Tibial nerve (tissue), 4 donors: ENCODE measurements at regions not wholly inside any gene's neighbourhood (a gene's known extent, or its start where the extent isn't known, plus 50 kb on each side); places are given as distances from the start of the nearest gene placed in this dataset.

ENCODE experiments used
- DNase-seq, 2 donors: peaks; one replicate each; pipeline ENCODE4 v3.0.0-alpha.2; 2019; ENCODE audit warnings: low spot score in 2 of 2
- H3K27ac ChIP-seq, 4 donors: fragments of 200-600 bp; sonication (generic) in 3 of 4; one replicate each; pipeline ENCODE4 v1.5.1; 2017 to 2019; ENCODE audit warnings: mild to moderate bottlenecking in 1 of 4
- H3K27me3 ChIP-seq, 2 donors: fragments of 200-600 bp; sonication (generic) in 1 of 2; one replicate each; pipeline versions ENCODE4 v1.5.1 to v1.6.0; 2017 to 2019
- H3K36me3 ChIP-seq, 3 donors: fragments of 200-600 bp; sonication (generic); one replicate each; pipeline ENCODE4 v1.5.1; 2018 to 2019
- H3K4me1 ChIP-seq, 4 donors: fragments of 200-600 bp; sonication (generic) in 3 of 4; one replicate each; pipeline ENCODE4 v1.5.1; 2017 to 2019
- H3K4me3 ChIP-seq, 4 donors: fragments of 200-600 bp; sonication (generic) in 3 of 4; one replicate each; pipeline ENCODE4 v1.5.1; 2017 to 2019; ENCODE audit warnings: mild to moderate bottlenecking in 1 of 4, moderate library complexity in 1 of 4
- H3K9me3 ChIP-seq, 4 donors: fragments of 200-600 bp; sonication (generic) in 3 of 4; one replicate each; pipeline ENCODE4 v1.5.1; 2017 to 2019
- CTCF ChIP-seq, 5 experiments: fragments of 200-600 bp in 3 of 5; fragments of 450-650 bp in 2 of 5; sonication (generic) in 3 of 5; IDR thresholded peaks; one replicate each; pipeline ENCODE4 v1.5.1; 2016 to 2019; ENCODE audit warnings: antibody characterized with exemption in 5 of 5, mild to moderate bottlenecking in 3 of 5, moderate library complexity in 2 of 5
- EP300 ChIP-seq, 2 donors: sonication (generic); formaldehyde crosslinking; IDR thresholded peaks; one replicate each; pipeline ENCODE4 v1.6.1; 2017; ENCODE audit warnings: antibody characterized with exemption in 2 of 2, mild to moderate bottlenecking in 1 of 2
- POLR2A ChIP-seq, 2 donors: fragments of 450-650 bp; IDR thresholded peaks; one replicate each; pipeline ENCODE4 v1.6.1; 2017; ENCODE audit warnings: antibody characterized with exemption in 2 of 2, mild to moderate bottlenecking in 2 of 2, moderate library complexity in 2 of 2
- WGBS, 2 donors: methylation state at CpG; one replicate each; pipeline ENCODE4 v1.1.5; 2018; 5-methylcytosine and 5-hydroxymethylcytosine counted together

GRCh38 chr15:62782071-62782841 is 260.3 kb upstream of the TPM1 start:
- Histone ChIP-seq H3K27ac (no peak overlapping the region), H3K9me3 (no peaks in the 10 kb centered on the region), H3K4me1 (peaks cover 0 to 31% (median 4%) of the 10 kb centered on the region in 4 donors), H3K27me3 (no peaks in the 10 kb centered on the region), H3K4me3 (no peak overlapping the region), H3K36me3 (peaks cover 0 to 43% (median 0%) of the 10 kb centered on the region in 3 donors)
- 53 to 58% methylated on average over 9 to 11 of the region's 11 CpGs for WGBS, 2 donors
- TF ChIP-seq EP300 (IDR thresholded peaks at IDR 0.05) = peak in 1 of 2 donors; percentile 70
- no peak for TF ChIP-seq POLR2A (IDR thresholded peaks at IDR 0.05)
- TF ChIP-seq CTCF (IDR thresholded peaks at IDR 0.05) = peak; percentile 45 to 79 (median 62)
- peak; percentile 64 to 78 for DNase-seq

- Histone ChIP-seq H3K9me3 (no peaks in the 10 kb centered on the region), H3K4me1 (peaks cover 0 to 31% (median 4%) of the 10 kb centered on the region in 4 donors), H3K4me3 (no peak overlapping the region), H3K27ac (no peak overlapping the region), H3K27me3 (no peaks in the 10 kb centered on the region), H3K36me3 (peaks cover 0 to 42% (median 0%) of the 10 kb centered on the region in 3 donors)
- DNase-seq = no peak
- TF ChIP-seq CTCF (IDR thresholded peaks at IDR 0.05) = no peak
- TF ChIP-seq POLR2A (IDR thresholded peaks at IDR 0.05) = no peak
- no peak for TF ChIP-seq EP300 (IDR thresholded peaks at IDR 0.05)
- WGBS, 2 donors = 90 to 93% methylated on average over 1 of the region's 1 CpG
Observed at GRCh38 chr15:62782896-62783295, 259.7 kb upstream of the TPM1 start.

DNA sequence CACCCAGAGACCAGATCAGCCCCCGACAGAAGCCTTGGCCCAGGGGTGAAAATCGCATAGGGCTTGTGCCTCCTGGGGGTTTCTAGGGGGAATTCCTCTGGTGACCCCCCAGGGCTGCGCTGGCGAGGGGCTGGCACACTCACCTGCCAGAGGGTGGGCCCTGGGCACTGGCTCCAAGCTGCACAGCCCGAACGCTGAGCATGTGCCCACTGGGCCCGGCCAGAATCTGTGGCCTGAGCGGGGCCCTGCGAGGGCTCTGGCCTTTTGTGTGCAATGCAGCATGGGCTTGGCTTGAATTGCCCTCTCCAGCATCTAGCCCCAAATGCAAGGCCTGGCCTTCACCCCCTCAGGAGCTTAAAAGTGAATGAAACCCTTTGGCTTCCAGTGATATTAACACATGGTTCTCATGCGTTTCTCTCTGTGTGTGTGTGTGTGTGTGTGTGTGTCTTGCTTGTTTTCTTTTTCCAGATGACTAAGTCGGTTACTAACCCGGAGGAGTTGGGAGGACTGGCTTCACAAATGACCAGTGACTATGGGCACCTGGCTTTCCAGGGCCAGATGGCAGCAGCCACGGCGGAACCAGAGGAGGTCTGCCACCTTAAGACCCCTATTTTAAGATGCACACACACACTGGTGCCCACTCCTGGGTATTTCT is 259.1 kb upstream of the TPM1 start:
- H3K4me3 ChIP-seq = no peak overlapping the region
- H3K36me3 ChIP-seq = peaks cover 0 to 36% (median 0%) of the 10 kb centered on the region in 3 donors
- 86 to 88% methylated on average over 14 of the region's 14 CpGs for WGBS, 2 donors
- no peaks in the 10 kb centered on the region for H3K9me3 ChIP-seq
- H3K27ac ChIP-seq = no peak overlapping the region
- TF ChIP-seq CTCF (IDR thresholded peaks at IDR 0.05) (no peak), POLR2A (IDR thresholded peaks at IDR 0.05) (no peak), EP300 (IDR thresholded peaks at IDR 0.05) (no peak)
- no peak for DNase-seq
- no peaks in the 10 kb centered on the region for H3K27me3 ChIP-seq
- peaks cover 0 to 31% (median 4%) of the 10 kb centered on the region in 4 donors for H3K4me1 ChIP-seq

DNA sequence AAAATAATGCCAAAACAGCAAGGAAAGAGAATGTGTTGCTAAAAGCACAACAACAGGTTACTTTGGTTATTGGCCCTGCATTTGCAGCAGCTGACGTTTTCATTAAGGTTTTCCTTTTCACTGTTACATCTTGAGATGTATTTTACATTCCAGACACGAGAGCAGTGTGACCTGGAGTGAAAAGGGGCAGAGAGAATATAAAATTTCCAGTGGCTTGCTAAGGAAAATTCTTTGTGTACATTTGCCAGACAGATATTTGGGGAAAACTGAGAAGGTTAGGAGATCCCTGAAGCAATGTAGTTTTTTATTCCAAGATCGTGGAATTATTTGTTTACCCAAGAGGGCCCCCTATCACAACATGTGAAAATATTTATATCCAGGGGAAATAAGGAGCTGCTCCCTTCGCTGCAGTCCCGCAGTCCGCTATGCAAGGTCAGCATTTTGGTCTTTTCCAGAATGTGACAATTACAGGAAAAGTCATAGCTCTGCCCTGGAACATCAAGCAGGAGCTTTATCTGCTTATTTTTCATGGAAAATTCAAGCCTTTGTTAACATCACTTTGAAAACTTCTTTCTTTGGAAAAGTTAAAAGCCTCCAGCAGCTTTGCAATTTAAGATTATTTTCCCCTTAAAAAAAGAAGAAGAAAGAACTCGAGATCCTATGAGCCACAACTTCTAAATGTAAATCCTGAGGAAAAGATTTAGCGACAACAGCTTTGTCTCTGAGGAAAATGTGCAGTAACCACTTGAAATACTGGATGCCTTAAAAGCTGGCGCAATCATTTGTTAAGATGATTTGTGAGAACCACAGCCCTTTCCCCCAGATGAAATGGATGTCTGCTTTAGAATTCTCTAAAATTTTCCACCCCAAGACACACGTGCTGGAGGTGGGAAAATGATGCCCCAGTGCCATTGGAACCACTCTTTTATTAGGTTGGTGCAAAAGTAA is 256.4 kb upstream of the TPM1 start:
- WGBS, 2 donors = 62% methylated on average over 10 of the region's 10 CpGs
- no peak for DNase-seq
- Histone ChIP-seq H3K36me3 (peaks cover 0 to 42% (median 0%) of the 10 kb centered on the region in 3 donors), H3K4me3 (no peak overlapping the region), H3K27me3 (no peaks in the 10 kb centered on the region), H3K27ac (no peak overlapping the region), H3K4me1 (peaks cover 0 to 19% (median 4%) of the 10 kb centered on the region in 4 donors), H3K9me3 (no peaks in the 10 kb centered on the region)
- TF ChIP-seq POLR2A (IDR thresholded peaks at IDR 0.05) (no peak), EP300 (IDR thresholded peaks at IDR 0.05) (no peak)

- WGBS, 2 donors = 91% methylated on average over 7 of the region's 7 CpGs
- DNase-seq = no peak
- no peak overlapping the region for H3K4me3 ChIP-seq
- no peaks in the 10 kb centered on the region for H3K27me3 ChIP-seq
- H3K9me3 ChIP-seq = no peaks in the 10 kb centered on the region
- peaks cover 0 to 42% (median 0%) of the 10 kb centered on the region in 3 donors for H3K36me3 ChIP-seq
- TF ChIP-seq EP300 (IDR thresholded peaks at IDR 0.05) = no peak
- TF ChIP-seq CTCF (IDR thresholded peaks at IDR 0.05) = no peak
- TF ChIP-seq POLR2A (IDR thresholded peaks at IDR 0.05) = no peak
- H3K27ac ChIP-seq = no peak overlapping the region
- peaks cover 0 to 10% (median under 1%) of the 10 kb centered on the region in 4 donors for H3K4me1 ChIP-seq
Observed at GRCh38 chr15:62787401-62787800, 255.1 kb upstream of the TPM1 start.
